WTC11 (cell line): ENCODE measurements at regions not wholly inside any gene's neighbourhood (a gene's known extent, or its start where the extent isn't known, plus 50 kb on each side); places are given as distances from the start of the nearest gene placed in this dataset.

Experiments used
- ATAC-seq: fragments of 200-7000 bp; cut with Tn5 transposase; 2 replicates; pipeline ENCODE4 v1.10.0; 2021; ENCODE audit warnings: mild to moderate bottlenecking, moderate library complexity
- CTCF ChIA-PET: fragments of 300-600 bp; sonication (Branson Sonifier 250); formaldehyde crosslinking; loops from one replicate; lab custom pipeline; 2021; ENCODE audit warnings: antibody characterized with exemption; lab: Charles Lee
- POLR2A ChIA-PET: fragments of 350-600 bp; sonication (Branson Sonifier 250); formaldehyde crosslinking; loops from one replicate; lab custom pipeline; 2021; ENCODE audit warnings: antibody characterized with exemption; lab: Charles Lee
- DNase-seq: peaks from one replicate; pipeline ENCODE4 v3.0.0; 2021; ENCODE audit warnings: low spot score
- H3K27ac Mint-ChIP-seq: 2 replicates; pipeline ENCODE4 v1.8.0; 2021; ENCODE audit warnings: mixed read lengths
- H3K27me3 Mint-ChIP-seq: 2 replicates; pipeline ENCODE4 v1.8.0; 2021; ENCODE audit warnings: low read depth, mild to moderate bottlenecking, moderate library complexity, mixed read lengths
- H3K36me3 Mint-ChIP-seq: 2 replicates; pipeline ENCODE4 v1.8.0; 2021; ENCODE audit warnings: mixed read lengths
- H3K4me1 Mint-ChIP-seq: 2 replicates; pipeline ENCODE4 v1.8.0; 2022; ENCODE audit warnings: mixed read lengths
- H3K4me3 Mint-ChIP-seq: 2 replicates; pipeline ENCODE4 v1.8.0; 2021; ENCODE audit warnings: mild to moderate bottlenecking, moderate library complexity, mixed read lengths
- H3K9me3 Mint-ChIP-seq: 2 replicates; pipeline ENCODE4 v1.8.0; 2021; ENCODE audit warnings: mixed read lengths
- ATF1 ChIP-seq: sonication (generic); formaldehyde crosslinking; IDR thresholded peaks from 2 replicates; pipeline ENCODE4 v1.8.1; 2023; ENCODE audit warnings: mild to moderate bottlenecking, moderate library complexity, missing genetic modification reagents
- EMX1 ChIP-seq: fragments of 250-450 bp; sonication (Bioruptor Pico); IDR thresholded peaks from 2 replicates; pipeline ENCODE4 v1.8.0; 2021; ENCODE audit warnings: mild to moderate bottlenecking
- ETV6 ChIP-seq: sonication (generic); formaldehyde crosslinking; IDR thresholded peaks from 2 replicates; pipeline ENCODE4 v1.8.1; 2022; ENCODE audit warnings: mild to moderate bottlenecking, missing genetic modification reagents
- GABPB1 ChIP-seq: sonication (generic); formaldehyde crosslinking; IDR thresholded peaks from 2 replicates; pipeline ENCODE4 v1.8.1; 2023; ENCODE audit warnings: mild to moderate bottlenecking, missing genetic modification reagents
- IRF2 ChIP-seq: sonication (generic); formaldehyde crosslinking; IDR thresholded peaks from 2 replicates; pipeline ENCODE4 v1.8.0; 2022; ENCODE audit warnings: low read depth, missing genetic modification reagents, borderline replicate concordance
- NR1H2 ChIP-seq: sonication (generic); formaldehyde crosslinking; IDR thresholded peaks from 2 replicates; pipeline ENCODE4 v1.9.0; 2021; ENCODE audit warnings: mild to moderate bottlenecking, moderate library complexity, missing genetic modification reagents
- NR3C1 ChIP-seq: sonication (generic); formaldehyde crosslinking; conservative IDR thresholded peaks from 2 replicates; pipeline ENCODE4 v1.8.1; 2023; ENCODE audit warnings: low read depth, mild to moderate bottlenecking, missing genetic modification reagents
- OVOL2 ChIP-seq: fragments of 250-450 bp; sonication (Bioruptor Pico); IDR thresholded peaks from 2 replicates; pipeline ENCODE4 v1.9.0; 2021; ENCODE audit warnings: mild to moderate bottlenecking, borderline replicate concordance
- PRRX2 ChIP-seq: fragments of 250-450 bp; sonication (Bioruptor Pico); IDR thresholded peaks from 2 replicates; pipeline ENCODE4 v1.8.0; 2021; ENCODE audit warnings: mild to moderate bottlenecking
- ZBTB21 ChIP-seq: sonication (generic); formaldehyde crosslinking; IDR thresholded peaks from 2 replicates; pipeline ENCODE4 v1.8.1; 2023; ENCODE audit warnings: mild to moderate bottlenecking, missing genetic modification reagents, borderline replicate concordance
- ZNF317 ChIP-seq: sonication (generic); formaldehyde crosslinking; IDR thresholded peaks from 2 replicates; pipeline ENCODE4 v1.8.1; 2023; ENCODE audit warnings: low read depth, mild to moderate bottlenecking, moderate library complexity, missing genetic modification reagents, borderline replicate concordance
- ZNF671 ChIP-seq: fragments of 250-450 bp; sonication (Bioruptor Pico); IDR thresholded peaks from 2 replicates; pipeline ENCODE4 v1.8.0; 2021; ENCODE audit warnings: mild to moderate bottlenecking
- TF ChIP-seq, protein P1 (sequence below): fragments of 250-450 bp; sonication (Bioruptor Pico); IDR thresholded peaks from 2 replicates; pipeline ENCODE4 v2.1.2; 2022; ENCODE audit warnings: mild to moderate bottlenecking, moderate library complexity
- TF ChIP-seq, protein P2 (sequence below): sonication (generic); formaldehyde crosslinking; IDR thresholded peaks from 2 replicates; pipeline ENCODE4 v1.8.1; 2023; ENCODE audit warnings: mild to moderate bottlenecking, moderate library complexity, missing genetic modification reagents
- TF ChIP-seq, protein P3 (sequence below): sonication (generic); formaldehyde crosslinking; IDR thresholded peaks from 2 replicates; pipeline ENCODE4 v1.8.0; 2022; ENCODE audit warnings: mild to moderate bottlenecking, missing genetic modification reagents
- TF ChIP-seq, protein P4 (sequence below): sonication (generic); formaldehyde crosslinking; IDR thresholded peaks from 2 replicates; pipeline ENCODE4 v1.8.0; 2022; ENCODE audit warnings: mild to moderate bottlenecking, missing genetic modification reagents
- TF ChIP-seq, protein P5 (sequence below): sonication (generic); formaldehyde crosslinking; IDR thresholded peaks from 2 replicates; pipeline ENCODE4 v1.8.0; 2022; ENCODE audit warnings: missing genetic modification reagents
- TF ChIP-seq, protein P6 (sequence below): sonication (generic); formaldehyde crosslinking; IDR thresholded peaks from 2 replicates; pipeline ENCODE4 v1.8.1; 2022; ENCODE audit warnings: low read depth, missing genetic modification reagents, borderline replicate concordance
- TF ChIP-seq, protein P7 (sequence below): sonication (generic); formaldehyde crosslinking; IDR thresholded peaks from 2 replicates; pipeline ENCODE4 v1.8.1; 2023; ENCODE audit warnings: mild to moderate bottlenecking, missing genetic modification reagents, moderate library complexity
- TF ChIP-seq, protein P8 (sequence below): sonication (generic); formaldehyde crosslinking; IDR thresholded peaks from 2 replicates; pipeline ENCODE4 v1.8.0; 2022; ENCODE audit warnings: mild to moderate bottlenecking, missing genetic modification reagents

DNA sequence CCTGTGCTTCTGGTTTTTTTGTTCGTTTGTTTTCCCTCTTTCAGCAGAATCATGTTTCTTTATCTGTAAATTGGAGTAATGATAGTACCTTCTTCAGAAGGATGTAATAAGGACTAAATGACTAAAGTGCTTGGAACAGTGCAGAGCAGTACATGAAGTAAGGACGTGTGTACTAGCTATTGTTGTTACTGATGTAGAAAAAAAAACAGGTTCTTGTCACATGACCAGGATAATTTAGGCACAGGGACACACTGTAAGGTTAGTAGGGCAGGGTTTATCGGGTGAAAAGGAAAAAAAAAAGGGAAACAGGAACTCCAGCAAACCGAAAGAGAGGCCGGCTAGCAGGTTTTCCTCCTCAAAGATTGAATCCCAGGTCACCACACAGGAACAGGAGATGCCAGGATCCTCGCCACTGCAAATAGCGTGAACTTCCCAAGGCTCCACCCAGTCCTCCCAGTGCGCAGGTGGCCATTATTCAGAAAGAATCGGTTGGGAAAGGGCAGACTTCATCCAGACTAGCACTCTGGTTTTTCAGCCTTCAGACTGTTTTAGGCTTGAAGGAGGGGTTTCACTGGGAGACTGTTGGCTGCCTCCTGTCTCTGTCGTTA is 63.8 kb upstream of the PRRC2C start:
- CTCF ChIA-PET, result interaction anchor here (1.2 to 1.6 kb wide), 3 partner anchors 11 to 223 kb away, joined by 3 to 4 read pairs (median 3); partner anchors contain the start of gene FMO4
- no peak for DNase-seq

DNA sequence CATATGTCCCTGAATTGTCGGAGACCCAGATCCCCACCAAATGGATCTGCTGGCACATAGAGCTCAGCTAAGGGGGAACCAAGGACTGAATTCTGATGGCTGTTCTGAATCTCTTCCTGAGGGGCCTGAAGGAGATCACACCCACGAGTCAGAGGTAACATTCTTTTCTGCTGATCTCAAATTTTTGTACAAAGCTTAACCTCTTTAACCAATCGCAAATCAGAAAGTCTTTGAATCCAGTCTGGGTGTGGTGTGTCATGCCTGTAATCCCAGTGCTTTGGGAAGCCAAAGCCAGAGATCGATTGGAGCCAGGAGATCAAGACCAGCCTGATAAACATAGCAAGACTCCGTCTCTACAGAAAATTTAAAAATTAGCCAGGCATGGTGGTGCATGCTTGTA is 62.8 kb upstream of the PRRC2C start:
- Mint-ChIP-seq H3K27me3 (no peaks in the 10 kb centered on the region; the same call in 1 of the 2 replicates), H3K36me3 (peaks cover 27% of the 10 kb centered on the region), H3K4me3 (no peak overlapping the region), H3K27ac (0 out of 2 replicates have a peak overlapping the region, but pooled peaks have one; percentile 44)
- ChIA-PET POLR2A (no interaction called here), CTCF (interaction anchor here (1.6 kb wide), 2 partner anchors 109 to 222 kb away, joined by 3 to 4 read pairs; partner anchors contain the start of gene FMO4)
- no peak for ATAC-seq
- TF ChIP-seq NR1H2 (no peak), PRRX2 (CRISPR knock-in tag) (no peak), OVOL2 (no peak), EMX1 (CRISPR knock-in tag) (no peak), ETV6 (CRISPR knock-in tag) (no peak), NR3C1 (CRISPR knock-in tag) (no peak), ZNF317 (CRISPR knock-in tag) (no peak), ATF1 (CRISPR knock-in tag) (no peak), ZNF671 (CRISPR knock-in tag) (no peak), IRF2 (CRISPR knock-in tag) (no peak)
- TF ChIP-seq, protein P1, sequence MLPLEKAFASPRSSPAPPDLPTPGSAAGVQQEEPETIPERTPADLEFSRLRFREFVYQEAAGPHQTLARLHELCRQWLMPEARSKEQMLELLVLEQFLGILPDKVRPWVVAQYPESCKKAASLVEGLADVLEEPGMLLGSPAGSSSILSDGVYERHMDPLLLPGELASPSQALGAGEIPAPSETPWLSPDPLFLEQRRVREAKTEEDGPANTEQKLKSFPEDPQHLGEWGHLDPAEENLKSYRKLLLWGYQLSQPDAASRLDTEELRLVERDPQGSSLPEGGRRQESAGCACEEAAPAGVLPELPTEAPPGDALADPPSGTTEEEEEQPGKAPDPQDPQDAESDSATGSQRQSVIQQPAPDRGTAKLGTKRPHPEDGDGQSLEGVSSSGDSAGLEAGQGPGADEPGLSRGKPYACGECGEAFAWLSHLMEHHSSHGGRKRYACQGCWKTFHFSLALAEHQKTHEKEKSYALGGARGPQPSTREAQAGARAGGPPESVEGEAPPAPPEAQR (CRISPR knock-in tag), result no peak
- TF ChIP-seq, protein P2, sequence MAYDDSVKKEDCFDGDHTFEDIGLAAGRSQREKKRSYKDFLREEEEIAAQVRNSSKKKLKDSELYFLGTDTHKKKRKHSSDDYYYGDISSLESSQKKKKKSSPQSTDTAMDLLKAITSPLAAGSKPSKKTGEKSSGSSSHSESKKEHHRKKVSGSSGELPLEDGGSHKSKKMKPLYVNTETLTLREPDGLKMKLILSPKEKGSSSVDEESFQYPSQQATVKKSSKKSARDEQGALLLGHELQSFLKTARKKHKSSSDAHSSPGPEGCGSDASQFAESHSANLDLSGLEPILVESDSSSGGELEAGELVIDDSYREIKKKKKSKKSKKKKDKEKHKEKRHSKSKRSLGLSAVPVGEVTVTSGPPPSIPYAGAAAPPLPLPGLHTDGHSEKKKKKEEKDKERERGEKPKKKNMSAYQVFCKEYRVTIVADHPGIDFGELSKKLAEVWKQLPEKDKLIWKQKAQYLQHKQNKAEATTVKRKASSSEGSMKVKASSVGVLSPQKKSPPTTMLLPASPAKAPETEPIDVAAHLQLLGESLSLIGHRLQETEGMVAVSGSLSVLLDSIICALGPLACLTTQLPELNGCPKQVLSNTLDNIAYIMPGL (CRISPR knock-in tag), result no peak
- TF ChIP-seq, protein P3, sequence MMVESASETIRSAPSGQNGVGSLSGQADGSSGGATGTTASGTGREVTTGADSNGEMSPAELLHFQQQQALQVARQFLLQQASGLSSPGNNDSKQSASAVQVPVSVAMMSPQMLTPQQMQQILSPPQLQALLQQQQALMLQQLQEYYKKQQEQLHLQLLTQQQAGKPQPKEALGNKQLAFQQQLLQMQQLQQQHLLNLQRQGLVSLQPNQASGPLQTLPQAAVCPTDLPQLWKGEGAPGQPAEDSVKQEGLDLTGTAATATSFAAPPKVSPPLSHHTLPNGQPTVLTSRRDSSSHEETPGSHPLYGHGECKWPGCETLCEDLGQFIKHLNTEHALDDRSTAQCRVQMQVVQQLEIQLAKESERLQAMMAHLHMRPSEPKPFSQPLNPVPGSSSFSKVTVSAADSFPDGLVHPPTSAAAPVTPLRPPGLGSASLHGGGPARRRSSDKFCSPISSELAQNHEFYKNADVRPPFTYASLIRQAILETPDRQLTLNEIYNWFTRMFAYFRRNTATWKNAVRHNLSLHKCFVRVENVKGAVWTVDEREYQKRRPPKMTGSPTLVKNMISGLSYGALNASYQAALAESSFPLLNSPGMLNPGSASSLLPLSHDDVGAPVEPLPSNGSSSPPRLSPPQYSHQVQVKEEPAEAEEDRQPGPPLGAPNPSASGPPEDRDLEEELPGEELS (CRISPR knock-in tag), result no peak
- TF ChIP-seq, protein P4, sequence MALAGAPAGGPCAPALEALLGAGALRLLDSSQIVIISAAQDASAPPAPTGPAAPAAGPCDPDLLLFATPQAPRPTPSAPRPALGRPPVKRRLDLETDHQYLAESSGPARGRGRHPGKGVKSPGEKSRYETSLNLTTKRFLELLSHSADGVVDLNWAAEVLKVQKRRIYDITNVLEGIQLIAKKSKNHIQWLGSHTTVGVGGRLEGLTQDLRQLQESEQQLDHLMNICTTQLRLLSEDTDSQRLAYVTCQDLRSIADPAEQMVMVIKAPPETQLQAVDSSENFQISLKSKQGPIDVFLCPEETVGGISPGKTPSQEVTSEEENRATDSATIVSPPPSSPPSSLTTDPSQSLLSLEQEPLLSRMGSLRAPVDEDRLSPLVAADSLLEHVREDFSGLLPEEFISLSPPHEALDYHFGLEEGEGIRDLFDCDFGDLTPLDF (CRISPR knock-in tag), result no peak
- TF ChIP-seq, protein P5, sequence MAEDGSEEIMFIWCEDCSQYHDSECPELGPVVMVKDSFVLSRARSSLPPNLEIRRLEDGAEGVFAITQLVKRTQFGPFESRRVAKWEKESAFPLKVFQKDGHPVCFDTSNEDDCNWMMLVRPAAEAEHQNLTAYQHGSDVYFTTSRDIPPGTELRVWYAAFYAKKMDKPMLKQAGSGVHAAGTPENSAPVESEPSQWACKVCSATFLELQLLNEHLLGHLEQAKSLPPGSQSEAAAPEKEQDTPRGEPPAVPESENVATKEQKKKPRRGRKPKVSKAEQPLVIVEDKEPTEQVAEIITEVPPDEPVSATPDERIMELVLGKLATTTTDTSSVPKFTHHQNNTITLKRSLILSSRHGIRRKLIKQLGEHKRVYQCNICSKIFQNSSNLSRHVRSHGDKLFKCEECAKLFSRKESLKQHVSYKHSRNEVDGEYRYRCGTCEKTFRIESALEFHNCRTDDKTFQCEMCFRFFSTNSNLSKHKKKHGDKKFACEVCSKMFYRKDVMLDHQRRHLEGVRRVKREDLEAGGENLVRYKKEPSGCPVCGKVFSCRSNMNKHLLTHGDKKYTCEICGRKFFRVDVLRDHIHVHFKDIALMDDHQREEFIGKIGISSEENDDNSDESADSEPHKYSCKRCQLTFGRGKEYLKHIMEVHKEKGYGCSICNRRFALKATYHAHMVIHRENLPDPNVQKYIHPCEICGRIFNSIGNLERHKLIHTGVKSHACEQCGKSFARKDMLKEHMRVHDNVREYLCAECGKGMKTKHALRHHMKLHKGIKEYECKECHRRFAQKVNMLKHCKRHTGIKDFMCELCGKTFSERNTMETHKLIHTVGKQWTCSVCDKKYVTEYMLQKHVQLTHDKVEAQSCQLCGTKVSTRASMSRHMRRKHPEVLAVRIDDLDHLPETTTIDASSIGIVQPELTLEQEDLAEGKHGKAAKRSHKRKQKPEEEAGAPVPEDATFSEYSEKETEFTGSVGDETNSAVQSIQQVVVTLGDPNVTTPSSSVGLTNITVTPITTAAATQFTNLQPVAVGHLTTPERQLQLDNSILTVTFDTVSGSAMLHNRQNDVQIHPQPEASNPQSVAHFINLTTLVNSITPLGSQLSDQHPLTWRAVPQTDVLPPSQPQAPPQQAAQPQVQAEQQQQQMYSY (CRISPR knock-in tag), result no peak
- TF ChIP-seq, protein P6, sequence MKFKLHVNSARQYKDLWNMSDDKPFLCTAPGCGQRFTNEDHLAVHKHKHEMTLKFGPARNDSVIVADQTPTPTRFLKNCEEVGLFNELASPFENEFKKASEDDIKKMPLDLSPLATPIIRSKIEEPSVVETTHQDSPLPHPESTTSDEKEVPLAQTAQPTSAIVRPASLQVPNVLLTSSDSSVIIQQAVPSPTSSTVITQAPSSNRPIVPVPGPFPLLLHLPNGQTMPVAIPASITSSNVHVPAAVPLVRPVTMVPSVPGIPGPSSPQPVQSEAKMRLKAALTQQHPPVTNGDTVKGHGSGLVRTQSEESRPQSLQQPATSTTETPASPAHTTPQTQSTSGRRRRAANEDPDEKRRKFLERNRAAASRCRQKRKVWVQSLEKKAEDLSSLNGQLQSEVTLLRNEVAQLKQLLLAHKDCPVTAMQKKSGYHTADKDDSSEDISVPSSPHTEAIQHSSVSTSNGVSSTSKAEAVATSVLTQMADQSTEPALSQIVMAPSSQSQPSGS (CRISPR knock-in tag), result no peak
- TF ChIP-seq, all 79 proteins: peak for 0
- peaks cover 54% of the 10 kb centered on the region for H3K4me1 Mint-ChIP-seq
- no peak for DNase-seq
- H3K9me3 Mint-ChIP-seq, result peaks cover 29% of the 10 kb centered on the region

More for the DNA sequence above, 63.8 kb upstream of the PRRC2C start:
- TF ChIP-seq ZBTB21 (CRISPR knock-in tag), result no peak
- no peak for TF ChIP-seq GABPB1 (CRISPR knock-in tag)
- TF ChIP-seq, protein P7, sequence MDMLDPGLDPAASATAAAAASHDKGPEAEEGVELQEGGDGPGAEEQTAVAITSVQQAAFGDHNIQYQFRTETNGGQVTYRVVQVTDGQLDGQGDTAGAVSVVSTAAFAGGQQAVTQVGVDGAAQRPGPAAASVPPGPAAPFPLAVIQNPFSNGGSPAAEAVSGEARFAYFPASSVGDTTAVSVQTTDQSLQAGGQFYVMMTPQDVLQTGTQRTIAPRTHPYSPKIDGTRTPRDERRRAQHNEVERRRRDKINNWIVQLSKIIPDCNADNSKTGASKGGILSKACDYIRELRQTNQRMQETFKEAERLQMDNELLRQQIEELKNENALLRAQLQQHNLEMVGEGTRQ (CRISPR knock-in tag), result peak; percentile 74
- TF ChIP-seq, protein P8, sequence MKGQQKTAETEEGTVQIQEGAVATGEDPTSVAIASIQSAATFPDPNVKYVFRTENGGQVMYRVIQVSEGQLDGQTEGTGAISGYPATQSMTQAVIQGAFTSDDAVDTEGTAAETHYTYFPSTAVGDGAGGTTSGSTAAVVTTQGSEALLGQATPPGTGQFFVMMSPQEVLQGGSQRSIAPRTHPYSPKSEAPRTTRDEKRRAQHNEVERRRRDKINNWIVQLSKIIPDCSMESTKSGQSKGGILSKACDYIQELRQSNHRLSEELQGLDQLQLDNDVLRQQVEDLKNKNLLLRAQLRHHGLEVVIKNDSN (CRISPR knock-in tag), result 0 out of 2 replicates have a peak, but pooled peaks have one; percentile 45
- Mint-ChIP-seq H3K4me1 (peaks cover 54% of the 10 kb centered on the region), H3K4me3 (no peak overlapping the region), H3K27me3 (no peaks in the 10 kb centered on the region; the same call in 1 of the 2 replicates), H3K36me3 (peaks cover 26% of the 10 kb centered on the region), H3K9me3 (peaks cover 26% of the 10 kb centered on the region), H3K27ac (peak overlapping the region; percentile 98)
- POLR2A ChIA-PET, result interaction anchor here (1.1 kb wide), 1 partner anchor 8 kb away, joined by 3 read pairs; no protein-coding TSS in a partner anchor
- peak; percentile 50 for ATAC-seq
